ENCODE measurements at regions not wholly inside any gene's neighbourhood (a gene's known extent, or its start where the extent isn't known, plus 50 kb on each side); places are given as distances from the start of the nearest gene placed in this dataset.

DNA sequence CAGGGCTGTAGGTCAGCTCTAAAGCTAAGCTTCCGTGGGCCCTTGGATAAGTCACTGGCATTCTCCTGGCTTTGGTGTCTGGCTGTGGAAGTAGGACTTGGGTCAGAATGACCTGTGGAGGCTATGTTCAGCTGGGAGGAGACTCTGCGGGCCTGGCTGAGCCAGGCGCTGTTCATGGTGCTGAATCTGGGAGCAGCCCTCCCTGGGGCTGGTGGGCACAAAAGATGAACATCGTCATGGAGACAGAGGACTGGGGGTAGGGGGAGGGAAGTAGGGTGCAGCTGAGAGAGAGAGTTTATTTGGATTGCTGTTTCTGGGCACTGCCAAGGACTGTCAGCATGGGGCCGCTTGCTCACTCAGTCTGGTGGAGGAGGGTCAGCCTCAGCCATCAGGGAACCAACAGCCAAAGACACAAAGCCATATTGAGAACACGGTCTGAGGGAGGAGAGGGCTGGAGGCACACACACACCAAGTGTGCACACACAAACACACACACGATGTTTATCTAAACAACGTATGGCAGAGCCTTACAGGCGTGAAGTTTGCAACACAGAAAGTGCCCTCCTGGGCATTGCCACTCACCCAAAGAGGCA lies 120.7 kb upstream of the LINGO1 start:
- DNase-seq (ENCODE audit: low read depth): no peak

GRCh38 chr15:77749998-77750540 lies 117.4 kb upstream of the LINGO1 start:
- DNase-seq (ENCODE audit: low read depth): no peak

DNA sequence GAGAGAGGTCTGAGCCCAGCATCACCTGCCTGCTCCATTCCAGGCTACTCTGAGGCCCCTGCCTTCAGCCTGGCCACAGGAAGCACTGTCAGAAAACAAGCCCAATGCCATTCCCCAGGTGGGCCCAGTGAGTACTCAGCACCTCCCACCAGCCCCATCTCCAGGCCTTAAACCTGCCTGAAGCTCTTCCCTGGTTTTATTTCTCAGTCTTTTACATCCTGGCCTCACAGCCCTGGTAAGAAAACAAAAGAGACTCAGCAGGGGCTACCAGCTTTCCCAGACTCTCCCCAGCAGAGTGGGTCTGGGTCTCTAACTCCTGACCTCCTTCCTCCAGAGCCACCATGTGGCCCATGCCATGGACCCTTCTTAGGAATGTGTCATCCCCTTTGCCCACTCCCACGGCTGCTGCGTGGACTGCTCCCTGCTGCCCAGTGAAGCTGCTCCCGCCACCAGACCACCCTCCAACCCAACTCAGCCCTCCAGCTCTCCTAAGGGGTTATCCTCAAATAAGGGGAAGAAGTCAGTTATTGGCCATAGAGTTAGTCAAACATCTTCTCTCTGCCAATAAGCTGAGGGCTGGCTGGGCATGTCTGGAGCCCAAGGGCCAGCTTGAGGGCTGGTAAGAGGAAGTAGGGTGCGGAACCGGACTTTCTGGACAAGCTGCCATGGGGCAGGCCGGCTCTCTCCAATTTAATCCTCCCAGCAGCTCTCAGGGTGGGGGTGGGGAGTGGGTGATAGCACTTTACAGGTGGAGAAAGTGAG lies 116.7 kb upstream of the LINGO1 start:
- no peak for DNase-seq (ENCODE audit: low read depth)

DNA sequence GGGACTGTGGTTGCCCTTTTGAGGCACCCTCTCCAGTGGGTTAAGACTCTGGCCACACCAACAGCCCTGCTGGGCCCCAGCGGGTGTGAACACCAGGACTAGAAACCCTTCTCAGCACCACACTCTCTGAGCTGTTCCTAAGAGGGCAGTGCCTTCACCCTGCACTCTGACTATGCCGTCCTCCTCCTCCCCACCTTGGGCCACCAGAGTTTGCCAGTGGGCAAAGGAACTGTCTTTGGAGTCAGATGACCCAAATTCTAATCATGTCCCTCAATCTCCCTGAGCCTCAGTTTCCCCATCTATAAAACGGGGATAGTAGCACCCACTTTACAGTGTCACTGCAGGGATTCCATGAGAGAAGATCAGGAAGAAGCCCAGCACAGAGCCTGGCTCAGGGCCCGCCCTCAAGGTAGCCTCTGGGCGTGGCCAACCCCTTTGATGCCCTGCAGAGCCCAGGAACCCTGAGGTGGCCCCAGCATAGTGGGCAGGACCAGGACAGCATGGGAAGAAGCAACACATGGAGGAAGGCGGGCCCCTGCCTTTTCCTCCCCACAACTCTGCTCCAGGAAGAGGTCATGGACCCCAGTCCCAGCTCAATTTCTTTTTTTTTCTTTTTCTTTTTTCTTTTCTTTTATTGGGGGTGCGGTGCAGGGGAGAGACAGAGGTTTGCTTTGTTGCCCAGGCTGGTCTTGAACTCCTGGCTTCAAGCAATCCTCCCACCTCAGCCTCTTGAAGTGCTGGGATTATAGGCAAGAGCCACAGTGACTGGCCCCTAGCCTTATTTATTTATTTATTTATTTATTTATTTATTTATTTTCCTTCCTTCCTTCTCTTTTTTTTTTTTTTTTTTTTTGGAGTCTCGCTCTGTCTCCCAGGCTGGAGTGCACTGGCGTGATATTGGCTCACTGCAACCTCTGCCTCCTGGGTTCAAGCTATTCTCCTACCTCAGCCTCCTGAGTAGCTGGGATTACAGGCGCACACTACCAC lies 115.7 kb upstream of the LINGO1 start:
- DNase-seq (ENCODE audit: low read depth): no peak

- no peak for DNase-seq (ENCODE audit: low read depth)
Measured at GRCh38 chr15:77747175-77748077, 114.7 kb upstream of the LINGO1 start.

DNA sequence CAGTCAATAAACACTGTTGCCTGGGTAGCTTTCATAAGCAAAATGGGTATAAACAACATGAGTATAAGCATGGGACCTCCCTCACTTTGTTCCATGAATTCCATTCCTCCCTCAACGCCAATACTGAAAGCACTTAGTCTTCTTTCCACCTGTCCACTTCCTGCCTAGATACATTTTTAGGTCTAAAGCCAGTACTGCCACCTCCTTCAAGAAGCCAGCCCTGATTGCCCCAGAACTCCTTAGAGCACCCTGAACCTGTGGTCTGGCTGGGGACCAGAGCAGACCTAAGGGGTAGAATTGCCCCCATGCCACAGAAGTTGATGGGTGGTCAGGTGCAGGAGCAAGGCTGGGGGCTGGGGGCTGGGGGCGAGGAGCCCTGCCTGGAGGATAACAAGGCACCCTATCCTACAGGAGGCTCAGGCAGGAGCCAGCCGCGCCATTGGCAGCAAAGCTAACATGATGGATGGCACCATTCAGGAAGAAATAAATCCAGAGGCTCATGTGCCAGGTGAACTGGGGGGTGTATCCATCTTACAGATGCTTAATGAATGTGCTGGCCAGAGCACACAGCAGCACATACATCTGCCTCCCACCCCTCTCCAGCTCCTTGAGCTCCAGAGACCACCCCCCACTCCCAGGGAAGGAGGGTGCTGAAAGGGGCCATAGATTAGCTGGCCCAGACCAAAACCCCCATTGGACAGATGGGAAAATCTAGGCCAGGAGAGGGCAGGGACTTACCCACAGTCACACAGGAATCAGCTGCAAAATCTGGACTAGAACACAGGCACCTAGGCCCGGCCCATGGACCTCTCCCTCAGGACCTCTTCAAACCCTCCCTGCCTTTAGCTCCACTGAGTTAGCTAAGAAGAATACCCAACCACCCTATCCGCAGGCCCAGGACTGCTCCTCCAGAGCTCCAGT lies 113.8 kb upstream of the LINGO1 start:
- DNase-seq (ENCODE audit: low read depth): no peak

GRCh38 chr15:77744398-77744797 lies 111.7 kb upstream of the LINGO1 start:
- no peak for DNase-seq (ENCODE audit: low read depth)

DNA sequence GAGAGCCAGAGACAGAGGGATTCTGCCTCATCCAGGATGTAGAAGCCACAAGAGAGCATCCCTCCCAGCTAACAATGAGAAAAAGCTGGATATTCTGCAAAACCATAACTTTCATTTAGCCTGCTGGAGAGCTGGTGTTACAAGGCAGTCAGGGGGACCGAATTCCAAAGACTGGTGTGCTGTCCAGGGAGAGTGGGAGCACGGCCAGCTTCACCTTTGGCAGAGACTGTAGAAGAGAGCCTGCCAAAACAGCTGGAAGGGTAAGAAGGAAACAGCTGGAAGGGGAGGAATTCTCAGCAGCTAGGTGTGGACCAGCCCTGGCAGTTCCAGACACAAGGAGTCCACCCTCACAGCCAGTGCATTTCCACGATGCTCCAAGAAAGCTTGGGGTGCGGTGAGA lies 109.9 kb upstream of the LINGO1 start:
- no peak for DNase-seq (ENCODE audit: low read depth)

DNA sequence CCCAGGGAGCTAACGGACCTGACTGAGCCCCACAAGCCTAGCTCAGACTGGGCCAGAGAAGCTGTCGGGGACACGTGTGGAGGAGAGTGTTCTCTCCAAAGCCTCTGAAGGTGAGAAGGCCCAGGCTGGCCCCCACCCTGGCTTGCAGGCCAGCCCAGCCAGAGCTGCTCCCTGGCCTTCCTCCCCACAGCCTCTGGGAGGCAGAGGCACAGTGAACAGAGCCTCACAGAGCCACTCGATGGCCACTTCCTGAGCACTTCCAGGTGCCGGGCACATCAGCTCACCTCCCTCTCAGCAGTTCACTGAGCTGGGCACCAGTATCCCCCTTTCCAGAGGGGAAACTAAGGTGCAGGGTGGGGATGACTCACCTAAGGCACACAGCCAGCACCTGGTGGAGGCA lies 109.4 kb upstream of the LINGO1 start:
- DNase-seq (ENCODE audit: low read depth): no peak

GRCh38 chr15:77741106-77741505 lies 108.4 kb upstream of the LINGO1 start:
- DNase-seq (ENCODE audit: low read depth): no peak

- DNase-seq (ENCODE audit: low read depth): no peak
Measured at GRCh38 chr15:77739591-77740378, 107.1 kb upstream of the LINGO1 start.

GRCh38 chr15:77738441-77739302 lies 106.0 kb upstream of the LINGO1 start:
- no peak for DNase-seq (ENCODE audit: low read depth)

DNA sequence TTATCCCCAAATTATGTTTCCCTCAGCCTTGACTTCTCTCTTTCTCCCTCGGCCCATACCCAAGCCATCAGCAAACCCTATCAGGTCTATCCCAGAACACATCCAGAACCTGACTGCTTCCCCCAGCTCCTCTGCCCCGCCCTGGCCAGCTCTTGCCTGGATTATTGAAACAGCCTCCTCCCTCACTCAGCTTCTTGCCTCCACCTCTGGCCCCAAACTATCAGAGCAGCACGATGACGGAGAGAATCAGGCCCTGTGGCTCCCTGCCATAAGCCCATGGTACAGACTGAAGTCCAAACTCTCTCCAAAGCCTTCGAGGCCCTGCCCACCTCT lies 105.3 kb upstream of the LINGO1 start:
- no peak for DNase-seq (ENCODE audit: low read depth)

DNA sequence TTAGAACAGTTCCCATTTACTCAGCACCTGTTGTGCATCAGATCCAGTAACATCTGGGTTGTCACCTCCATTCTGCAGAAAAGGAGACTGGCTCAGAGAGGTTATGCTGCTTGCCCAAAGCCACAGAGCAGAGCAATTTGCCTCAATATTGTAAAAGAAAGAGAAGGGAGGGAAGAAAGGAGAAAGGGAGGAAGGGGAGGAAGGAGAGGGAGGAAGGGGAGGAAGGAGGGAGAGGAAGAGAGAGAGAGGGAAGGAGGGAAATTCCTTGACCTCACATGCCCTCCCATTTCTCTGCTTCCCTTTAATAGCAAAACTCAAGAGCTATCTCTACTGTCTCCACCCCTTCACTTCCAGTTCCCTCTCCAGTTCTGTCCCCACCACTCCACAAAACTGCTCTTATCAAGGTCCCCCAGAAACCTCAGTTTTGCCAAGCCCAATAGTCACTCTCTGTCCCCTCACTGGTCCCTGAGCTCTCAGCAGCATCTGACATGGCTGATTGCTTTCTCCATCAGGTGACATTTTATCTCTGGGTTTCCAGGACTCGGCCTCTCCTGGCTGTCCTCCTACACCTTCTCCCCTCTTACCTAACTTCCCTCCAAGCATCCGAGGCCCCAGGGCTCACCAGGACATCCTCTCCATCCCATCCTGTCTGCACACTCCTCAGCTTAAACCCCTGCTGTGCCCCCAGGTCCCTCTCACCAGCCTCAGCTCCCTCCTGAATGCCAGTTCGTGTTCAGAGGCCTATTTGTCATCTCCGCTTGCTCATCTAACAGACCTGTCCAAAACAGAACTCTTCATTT lies 104.7 kb upstream of the LINGO1 start:
- no peak for DNase-seq (ENCODE audit: low read depth)

DNA sequence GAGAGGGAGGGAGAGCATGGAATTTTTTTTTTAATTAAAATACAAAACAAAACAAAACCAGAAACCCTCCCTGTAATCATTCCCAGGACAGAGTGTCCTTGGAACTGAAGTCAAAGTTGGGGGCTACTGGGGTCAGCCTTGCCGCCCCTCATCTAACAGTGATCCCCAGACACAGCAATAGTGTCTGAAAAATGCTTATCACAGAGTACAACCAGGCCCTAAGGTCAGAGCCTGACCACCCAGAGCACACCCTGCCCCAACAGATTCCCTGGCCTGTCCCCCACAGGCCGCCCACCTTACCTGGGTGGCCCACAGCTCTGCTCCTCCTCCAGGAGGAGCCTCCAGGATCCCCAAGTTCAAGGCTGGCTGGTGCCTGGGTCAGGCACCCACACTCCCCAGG lies 101.6 kb upstream of the LINGO1 start:
- DNase-seq (ENCODE audit: low read depth): no peak

DNA sequence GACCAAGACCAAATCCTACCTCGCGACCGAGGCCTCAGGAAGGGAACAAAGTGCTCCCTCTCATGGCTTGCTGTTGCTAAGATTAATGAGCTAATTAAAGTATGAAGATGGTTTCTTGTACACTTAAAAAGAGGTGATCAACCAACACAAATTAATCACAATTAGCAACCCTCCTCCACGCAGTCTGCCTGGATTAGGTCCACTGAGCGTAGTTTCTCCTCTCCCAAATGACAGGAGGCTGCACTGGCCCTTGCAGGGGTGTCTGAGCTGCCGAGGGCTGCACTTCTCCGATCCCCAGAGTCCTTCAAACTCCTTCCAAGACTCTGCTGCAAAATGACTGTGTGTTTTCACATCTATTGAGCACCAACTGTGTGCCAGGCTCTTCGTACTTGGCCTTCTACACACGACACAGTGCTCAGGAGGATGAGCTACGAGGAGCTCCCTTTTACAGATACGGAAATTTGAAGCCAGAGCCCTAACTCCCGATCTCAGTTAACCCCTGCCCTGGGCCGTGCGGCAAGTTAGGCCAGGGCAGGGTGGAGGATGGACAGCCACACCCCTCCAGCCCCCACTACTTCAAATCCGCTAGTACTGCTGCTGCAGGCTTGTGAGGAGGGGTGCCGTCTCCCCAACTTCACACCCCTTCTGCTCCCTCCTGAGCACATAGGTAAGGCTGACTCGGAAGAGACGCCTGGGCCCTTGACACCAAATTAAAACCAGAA lies 101.0 kb upstream of the LINGO1 start:
- no peak for DNase-seq (ENCODE audit: low read depth)

Data from stimulated activated CD8-positive, alpha-beta memory T cell treated with anti-CD3 and anti-CD28 coated beads, Interleukin-15, amount 100 ng/mL, for 1 hour (primary cell).